GM18909 (cell line): ENCODE measurements at regions not wholly inside any gene's neighbourhood (a gene's known extent, or its start where the extent isn't known, plus 50 kb on each side); places are given as distances from the start of the nearest gene placed in this dataset.

Experiments
- ATAC-seq: cut with Tn5 transposase; IDR thresholded peaks from one replicate; pipeline ENCODE4 v1.9.1; 2021; ENCODE audit warnings: mild to moderate bottlenecking; ENCODE audit not compliant: unreplicated experiment, poor library complexity

- ATAC-seq = no peak
These were observed 369.0 kb downstream of the SV2B start for GRCh38 chr15:91468871-91469580.

- no peak for ATAC-seq
These were observed 369.8 kb downstream of the SV2B start for GRCh38 chr15:91469632-91470567.

GRCh38 chr15:91471468-91471867 lies 371.4 kb downstream of the SV2B start:
- no peak for ATAC-seq

GRCh38 chr15:91472316-91472756 lies 372.3 kb downstream of the SV2B start:
- ATAC-seq = no peak

- ATAC-seq = no peak
These were observed 374.0 kb downstream of the SV2B start for GRCh38 chr15:91473894-91474545.

GRCh38 chr15:91476861-91477260 lies 376.6 kb upstream of the SLCO3A1 start:
- no peak for ATAC-seq

GRCh38 chr15:91478717-91479191 lies 374.8 kb upstream of the SLCO3A1 start:
- ATAC-seq = no peak

- ATAC-seq = no peak
These were observed 373.1 kb upstream of the SLCO3A1 start for GRCh38 chr15:91480426-91480825.

- ATAC-seq = no peak
These were observed 370.7 kb upstream of the SLCO3A1 start for GRCh38 chr15:91482799-91483198.

- ATAC-seq = no peak
These were observed 369.4 kb upstream of the SLCO3A1 start for GRCh38 chr15:91484141-91484540.

- ATAC-seq = no peak
These were observed 365.1 kb upstream of the SLCO3A1 start for GRCh38 chr15:91488452-91488851.

- no peak for ATAC-seq
These were observed 363.3 kb upstream of the SLCO3A1 start for GRCh38 chr15:91490211-91490610.

GRCh38 chr15:91491101-91491950 lies 362.2 kb upstream of the SLCO3A1 start:
- no peak for ATAC-seq

- no peak for ATAC-seq
These were observed 356.5 kb upstream of the SLCO3A1 start for GRCh38 chr15:91496754-91497691.

- ATAC-seq = no peak
These were observed 355.3 kb upstream of the SLCO3A1 start for GRCh38 chr15:91498046-91498748.

- ATAC-seq = no peak
These were observed 354.8 kb upstream of the SLCO3A1 start for GRCh38 chr15:91498749-91499062.

- no peak for ATAC-seq
These were observed 353.6 kb upstream of the SLCO3A1 start for GRCh38 chr15:91499774-91500383.

- no peak for ATAC-seq
These were observed 344.9 kb upstream of the SLCO3A1 start for GRCh38 chr15:91508633-91509032.
